ENCODE measurements at regions not wholly inside any gene's neighbourhood (a gene's known extent, or its start where the extent isn't known, plus 50 kb on each side); places are given as distances from the start of the nearest gene placed in this dataset.

- TF ChIP-seq ZNF414 (CRISPR knock-in tag; IDR thresholded peaks at IDR 0.05) (no peak), ARID4A (CRISPR knock-in tag; IDR thresholded peaks at IDR 0.05; ENCODE audit: borderline replicate concordance) (no peak; the same call in 1 of the 2 replicates), ZMYM3 (CRISPR knock-in tag; IDR thresholded peaks at IDR 0.05) (peak; percentile 68), SALL2 (CRISPR knock-in tag; IDR thresholded peaks at IDR 0.05) (0 out of 2 replicates have a peak, but pooled peaks have one; percentile 48), SAP130 (CRISPR knock-in tag; IDR thresholded peaks at IDR 0.05; ENCODE audit: low read depth) (peak; percentile 86), ZNF451 (CRISPR knock-in tag; IDR thresholded peaks at IDR 0.05) (no peak), HOXA7 (CRISPR knock-in tag; IDR thresholded peaks at IDR 0.05) (no peak), PRDM15 (CRISPR knock-in tag; IDR thresholded peaks at IDR 0.05) (no peak), MXD1 (CRISPR knock-in tag; IDR thresholded peaks at IDR 0.05) (no peak)
- TF ChIP-seq, protein P1, sequence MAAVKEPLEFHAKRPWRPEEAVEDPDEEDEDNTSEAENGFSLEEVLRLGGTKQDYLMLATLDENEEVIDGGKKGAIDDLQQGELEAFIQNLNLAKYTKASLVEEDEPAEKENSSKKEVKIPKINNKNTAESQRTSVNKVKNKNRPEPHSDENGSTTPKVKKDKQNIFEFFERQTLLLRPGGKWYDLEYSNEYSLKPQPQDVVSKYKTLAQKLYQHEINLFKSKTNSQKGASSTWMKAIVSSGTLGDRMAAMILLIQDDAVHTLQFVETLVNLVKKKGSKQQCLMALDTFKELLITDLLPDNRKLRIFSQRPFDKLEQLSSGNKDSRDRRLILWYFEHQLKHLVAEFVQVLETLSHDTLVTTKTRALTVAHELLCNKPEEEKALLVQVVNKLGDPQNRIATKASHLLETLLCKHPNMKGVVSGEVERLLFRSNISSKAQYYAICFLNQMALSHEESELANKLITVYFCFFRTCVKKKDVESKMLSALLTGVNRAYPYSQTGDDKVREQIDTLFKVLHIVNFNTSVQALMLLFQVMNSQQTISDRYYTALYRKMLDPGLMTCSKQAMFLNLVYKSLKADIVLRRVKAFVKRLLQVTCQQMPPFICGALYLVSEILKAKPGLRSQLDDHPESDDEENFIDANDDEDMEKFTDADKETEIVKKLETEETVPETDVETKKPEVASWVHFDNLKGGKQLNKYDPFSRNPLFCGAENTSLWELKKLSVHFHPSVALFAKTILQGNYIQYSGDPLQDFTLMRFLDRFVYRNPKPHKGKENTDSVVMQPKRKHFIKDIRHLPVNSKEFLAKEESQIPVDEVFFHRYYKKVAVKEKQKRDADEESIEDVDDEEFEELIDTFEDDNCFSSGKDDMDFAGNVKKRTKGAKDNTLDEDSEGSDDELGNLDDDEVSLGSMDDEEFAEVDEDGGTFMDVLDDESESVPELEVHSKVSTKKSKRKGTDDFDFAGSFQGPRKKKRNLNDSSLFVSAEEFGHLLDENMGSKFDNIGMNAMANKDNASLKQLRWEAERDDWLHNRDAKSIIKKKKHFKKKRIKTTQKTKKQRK (IDR thresholded peaks at IDR 0.05; ENCODE audit: low read length), result no peak
- TF ChIP-seq, protein P2, sequence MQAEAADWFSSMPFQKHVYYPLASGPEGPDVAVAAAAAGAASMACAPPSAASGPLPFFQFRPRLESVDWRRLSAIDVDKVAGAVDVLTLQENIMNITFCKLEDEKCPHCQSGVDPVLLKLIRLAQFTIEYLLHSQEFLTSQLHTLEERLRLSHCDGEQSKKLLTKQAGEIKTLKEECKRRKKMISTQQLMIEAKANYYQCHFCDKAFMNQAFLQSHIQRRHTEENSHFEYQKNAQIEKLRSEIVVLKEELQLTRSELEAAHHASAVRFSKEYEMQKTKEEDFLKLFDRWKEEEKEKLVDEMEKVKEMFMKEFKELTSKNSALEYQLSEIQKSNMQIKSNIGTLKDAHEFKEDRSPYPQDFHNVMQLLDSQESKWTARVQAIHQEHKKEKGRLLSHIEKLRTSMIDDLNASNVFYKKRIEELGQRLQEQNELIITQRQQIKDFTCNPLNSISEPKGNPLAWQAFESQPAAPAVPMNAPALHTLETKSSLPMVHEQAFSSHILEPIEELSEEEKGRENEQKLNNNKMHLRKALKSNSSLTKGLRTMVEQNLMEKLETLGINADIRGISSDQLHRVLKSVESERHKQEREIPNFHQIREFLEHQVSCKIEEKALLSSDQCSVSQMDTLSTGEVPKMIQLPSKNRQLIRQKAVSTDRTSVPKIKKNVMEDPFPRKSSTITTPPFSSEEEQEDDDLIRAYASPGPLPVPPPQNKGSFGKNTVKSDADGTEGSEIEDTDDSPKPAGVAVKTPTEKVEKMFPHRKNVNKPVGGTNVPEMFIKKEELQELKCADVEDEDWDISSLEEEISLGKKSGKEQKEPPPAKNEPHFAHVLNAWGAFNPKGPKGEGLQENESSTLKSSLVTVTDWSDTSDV (CRISPR knock-in tag; IDR thresholded peaks at IDR 0.05), result no peak
- TF ChIP-seq, protein P3, sequence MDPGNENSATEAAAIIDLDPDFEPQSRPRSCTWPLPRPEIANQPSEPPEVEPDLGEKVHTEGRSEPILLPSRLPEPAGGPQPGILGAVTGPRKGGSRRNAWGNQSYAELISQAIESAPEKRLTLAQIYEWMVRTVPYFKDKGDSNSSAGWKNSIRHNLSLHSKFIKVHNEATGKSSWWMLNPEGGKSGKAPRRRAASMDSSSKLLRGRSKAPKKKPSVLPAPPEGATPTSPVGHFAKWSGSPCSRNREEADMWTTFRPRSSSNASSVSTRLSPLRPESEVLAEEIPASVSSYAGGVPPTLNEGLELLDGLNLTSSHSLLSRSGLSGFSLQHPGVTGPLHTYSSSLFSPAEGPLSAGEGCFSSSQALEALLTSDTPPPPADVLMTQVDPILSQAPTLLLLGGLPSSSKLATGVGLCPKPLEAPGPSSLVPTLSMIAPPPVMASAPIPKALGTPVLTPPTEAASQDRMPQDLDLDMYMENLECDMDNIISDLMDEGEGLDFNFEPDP (CRISPR knock-in tag; conservative IDR thresholded peaks at IDR 0.05), result no peak
These were observed 709.0 kb downstream of the EPM2A start (continued) for GRCh38 chr6:145026267-145026679.

All from HepG2 (cell line).